Adrenal gland (tissue), 9 donors: ENCODE measurements at regions not wholly inside any gene's neighbourhood (a gene's known extent, or its start where the extent isn't known, plus 50 kb on each side); places are given as distances from the start of the nearest gene placed in this dataset.

ENCODE experiments used
- DNase-seq, 7 donors: peaks; one replicate each; pipeline ENCODE4 v3.0.0-alpha.2; 2019 to 2020
- H3K27ac ChIP-seq, 5 donors: fragments of 200-600 bp; sonication (generic) in 4 of 5; 1 replicate in 3 of 5; 2 replicates in 2 of 5; pipeline versions ENCODE4 v1.5.1 to v1.8.0; 2016 to 2020; ENCODE audit warnings: mild to moderate bottlenecking in 1 of 5
- H3K27me3 ChIP-seq: fragments of 200-600 bp; 2 replicates; pipeline ENCODE4 v1.8.0; 2021
- H3K36me3 ChIP-seq, 2 donors: fragments of 200-600 bp; replicated peaks in 1 of 2; 1 replicate in 1 of 2; 2 replicates in 1 of 2; pipeline versions ENCODE4 v1.5.1 to v1.8.0; 2018 to 2022
- H3K4me1 ChIP-seq, 2 donors: fragments of 200-600 bp; replicated peaks in 1 of 2; 1 replicate in 1 of 2; 2 replicates in 1 of 2; pipeline versions ENCODE4 v1.5.1 to v1.8.0; 2018 to 2021
- H3K4me3 ChIP-seq, 4 donors: fragments of 200-600 bp; sonication (generic) in 3 of 4; one replicate each; pipeline ENCODE4 v1.5.1; 2016 to 2018
- H3K9me3 ChIP-seq, 3 donors: fragments of 200-600 bp; sonication (generic) in 1 of 3; replicated peaks in 1 of 3; 1 replicate in 2 of 3; 2 replicates in 1 of 3; pipeline versions ENCODE4 v1.5.1 to v1.8.0; 2016 to 2021
- POLR2A ChIP-seq, 2 donors: fragments of 450-650 bp; IDR thresholded peaks; one replicate each; pipeline ENCODE4 v1.6.1; 2017; ENCODE audit warnings: antibody characterized with exemption in 2 of 2, mild to moderate bottlenecking in 2 of 2, moderate library complexity in 1 of 2
- WGBS, 4 donors: extraction: QIAGEN DNeasy Blood & Tissue Kit in 2 of 4; methylation state at CpG; one replicate each; pipeline versions ENCODE4 v1.1.5 to v1.1.7; 2013 to 2017; 5-methylcytosine and 5-hydroxymethylcytosine counted together
- intact Hi-C, 2 donors: fragments of 100-400 bp; cut with DNase I; formaldehyde crosslinking; loops; one replicate each; pipeline versions ENCODE4 v1.14.1 to v1.15.0; 2022 to 2023
- TF ChIP-seq, protein P1 (sequence below), 6 experiments: fragments of 450-650 bp in 4 of 6; fragments of 200-600 bp in 2 of 6; sonication (generic) in 1 of 6; IDR thresholded peaks; 1 replicate in 5 of 6; 2 replicates in 1 of 6; pipeline versions ENCODE4 v1.5.1 to v1.8.0; 2016 to 2021; ENCODE audit warnings: antibody characterized with exemption in 6 of 6, mild to moderate bottlenecking in 2 of 6, moderate library complexity in 1 of 6
- donor health status: healthy with polysubstance abuse.
- donor health status: Bipolar disorder and iron deficiency.
- donor health status: DM: yes; HTN: yes; CAD: no.
- donor health status: DM: no; HTN: no; CAD: no.
- donor health status: DM: no; HTN: no; CAD: no.

DNA sequence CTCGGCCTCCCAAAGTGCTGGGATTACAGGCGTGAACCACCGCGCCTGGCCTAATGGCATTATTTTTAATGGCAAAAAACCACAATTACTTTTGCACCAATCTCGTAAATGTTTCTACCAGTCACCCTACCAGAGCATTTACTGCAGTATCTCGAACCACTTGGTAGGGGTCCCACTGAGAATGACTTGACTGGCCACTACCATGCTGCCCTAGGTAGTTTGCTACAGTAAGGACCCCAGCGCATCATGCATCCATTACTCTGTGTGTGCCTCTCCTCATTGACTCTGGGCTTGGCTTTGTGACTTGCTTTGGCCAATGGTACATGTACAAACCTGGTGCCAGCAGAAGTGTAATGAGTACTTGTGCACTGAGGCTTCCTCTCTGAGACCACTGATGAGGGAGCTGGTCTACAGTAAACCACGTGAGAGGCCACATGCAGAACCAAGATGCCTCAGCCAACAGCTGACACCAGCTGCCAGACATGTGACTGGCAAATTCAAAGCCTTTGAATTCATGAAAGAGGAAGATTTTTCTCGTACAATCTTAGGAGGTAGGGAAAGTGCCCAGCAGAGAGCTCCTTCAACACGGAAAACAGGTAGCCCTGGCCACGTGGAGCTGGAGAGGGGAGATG lies 421.7 kb upstream of the C16orf82 start:
- no peak for DNase-seq
- Histone ChIP-seq H3K36me3 (no peaks in the 10 kb centered on the region), H3K27me3 (no peaks in the 10 kb centered on the region), H3K9me3 (no peaks in the 10 kb centered on the region), H3K27ac (no peak overlapping the region), H3K4me3 (no peak overlapping the region), H3K4me1 (no peaks in the 10 kb centered on the region)
- no peak for TF ChIP-seq POLR2A (IDR thresholded peaks at IDR 0.05)
- TF ChIP-seq, protein P1, sequence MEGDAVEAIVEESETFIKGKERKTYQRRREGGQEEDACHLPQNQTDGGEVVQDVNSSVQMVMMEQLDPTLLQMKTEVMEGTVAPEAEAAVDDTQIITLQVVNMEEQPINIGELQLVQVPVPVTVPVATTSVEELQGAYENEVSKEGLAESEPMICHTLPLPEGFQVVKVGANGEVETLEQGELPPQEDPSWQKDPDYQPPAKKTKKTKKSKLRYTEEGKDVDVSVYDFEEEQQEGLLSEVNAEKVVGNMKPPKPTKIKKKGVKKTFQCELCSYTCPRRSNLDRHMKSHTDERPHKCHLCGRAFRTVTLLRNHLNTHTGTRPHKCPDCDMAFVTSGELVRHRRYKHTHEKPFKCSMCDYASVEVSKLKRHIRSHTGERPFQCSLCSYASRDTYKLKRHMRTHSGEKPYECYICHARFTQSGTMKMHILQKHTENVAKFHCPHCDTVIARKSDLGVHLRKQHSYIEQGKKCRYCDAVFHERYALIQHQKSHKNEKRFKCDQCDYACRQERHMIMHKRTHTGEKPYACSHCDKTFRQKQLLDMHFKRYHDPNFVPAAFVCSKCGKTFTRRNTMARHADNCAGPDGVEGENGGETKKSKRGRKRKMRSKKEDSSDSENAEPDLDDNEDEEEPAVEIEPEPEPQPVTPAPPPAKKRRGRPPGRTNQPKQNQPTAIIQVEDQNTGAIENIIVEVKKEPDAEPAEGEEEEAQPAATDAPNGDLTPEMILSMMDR (IDR thresholded peaks at IDR 0.05) = no peak
- 73 to 84% (median 77%) methylated on average over 11 of the region's 11 CpGs for WGBS, 4 donors
- intact Hi-C loops = no loop called here

DNA sequence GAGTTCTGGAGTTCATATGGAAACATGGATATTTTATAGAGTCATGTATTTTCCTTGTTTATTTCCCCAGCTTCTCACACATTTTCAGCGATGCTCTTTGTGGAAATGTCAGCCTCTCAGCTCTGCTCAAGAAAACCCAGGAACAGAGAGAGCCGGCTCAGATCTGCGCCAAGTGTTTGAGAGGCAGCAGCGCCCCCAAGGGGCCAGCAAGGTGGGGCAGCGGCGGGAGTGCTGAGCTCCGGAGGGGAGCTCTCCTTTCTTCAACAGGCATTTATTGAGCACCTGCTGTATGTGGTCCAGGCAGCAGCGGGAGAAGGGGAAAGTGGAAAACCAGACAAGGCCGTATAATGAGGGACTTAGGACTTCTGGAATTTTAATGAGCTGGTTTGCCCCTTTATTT lies 421.1 kb upstream of the C16orf82 start:
- TF ChIP-seq POLR2A (IDR thresholded peaks at IDR 0.05) = no peak
- TF ChIP-seq, protein P1 (IDR thresholded peaks at IDR 0.05) = peak in 1 of 6 experiments; percentile 27
- intact Hi-C loops = no loop called here
- 14 to 26% (median 18%) methylated on average over 9 of the region's 9 CpGs for WGBS, 4 donors
- Histone ChIP-seq H3K4me3 (no peak overlapping the region), H3K27me3 (no peaks in the 10 kb centered on the region), H3K36me3 (no peaks in the 10 kb centered on the region), H3K4me1 (no peaks in the 10 kb centered on the region), H3K9me3 (no peaks in the 10 kb centered on the region), H3K27ac (no peak overlapping the region)
- peak in 3 of 7 donors; percentile 4 to 24 (median 15) for DNase-seq

DNA sequence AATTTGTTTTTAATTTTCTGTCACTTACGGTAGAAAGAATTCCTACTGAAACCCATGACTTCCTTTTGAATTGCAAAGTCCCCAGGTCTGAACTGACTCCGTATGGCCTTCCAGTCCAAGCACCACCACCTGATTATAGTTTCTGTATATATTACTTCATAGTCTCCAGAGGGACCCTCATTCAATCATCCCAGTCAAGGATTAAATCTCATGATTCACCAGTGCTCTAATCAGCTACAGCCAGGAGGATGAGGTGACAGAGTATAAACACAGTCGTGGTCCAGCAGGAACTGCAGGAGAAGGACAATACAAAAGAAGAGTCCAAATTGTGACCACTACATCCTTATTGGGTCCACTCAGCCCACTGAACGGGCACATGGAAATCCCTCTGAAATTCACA lies 418.9 kb upstream of the C16orf82 start:
- intact Hi-C loops = no loop called here
- Histone ChIP-seq H3K4me3 (no peak overlapping the region), H3K9me3 (no peaks in the 10 kb centered on the region), H3K27me3 (no peaks in the 10 kb centered on the region), H3K36me3 (no peaks in the 10 kb centered on the region), H3K4me1 (no peaks in the 10 kb centered on the region), H3K27ac (no peak overlapping the region)
- TF ChIP-seq, protein P1 (IDR thresholded peaks at IDR 0.05) = no peak
- no peak for TF ChIP-seq POLR2A (IDR thresholded peaks at IDR 0.05)
- no peak for DNase-seq
- 65 to 80% (median 69%) methylated on average over 4 of the region's 4 CpGs for WGBS, 4 donors

DNA sequence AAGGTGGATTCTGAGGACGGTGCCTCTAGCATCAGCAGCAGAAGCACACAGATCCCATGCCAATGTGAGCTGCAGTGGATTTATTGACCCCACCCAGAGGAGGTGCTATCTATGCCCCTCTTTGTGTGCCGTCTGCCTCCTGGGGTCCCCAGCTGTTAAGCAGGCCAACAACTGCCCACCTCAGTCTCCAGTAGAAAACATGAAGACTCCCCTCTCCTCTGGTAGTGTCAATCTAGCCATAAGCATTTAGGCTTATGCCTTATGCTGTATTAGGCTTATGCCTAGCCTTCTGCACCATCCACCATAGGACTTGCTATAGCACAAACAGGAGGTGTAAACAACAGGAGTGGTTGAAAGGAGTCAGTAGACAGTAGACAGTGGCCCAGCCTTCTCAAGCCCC lies 417.9 kb upstream of the C16orf82 start:
- no peak for DNase-seq
- H3K36me3 ChIP-seq = no peaks in the 10 kb centered on the region

More for the DNA sequence above, 417.9 kb upstream of the C16orf82 start:
- Histone ChIP-seq H3K27me3 (no peaks in the 10 kb centered on the region), H3K4me1 (no peaks in the 10 kb centered on the region), H3K9me3 (no peaks in the 10 kb centered on the region), H3K27ac (no peak overlapping the region), H3K4me3 (no peak overlapping the region)
- TF ChIP-seq POLR2A (IDR thresholded peaks at IDR 0.05) = no peak
- TF ChIP-seq, protein P1 (IDR thresholded peaks at IDR 0.05) = no peak
- WGBS, 4 donors = 38 to 70% (median 53%) methylated on average over 1 to 2 of the region's 2 CpGs; no CpG with 5 or more reads in 1 of the 4 donors
- intact Hi-C loops = no loop called here
